ENCODE measurements at regions not wholly inside any gene's neighbourhood (a gene's known extent, or its start where the extent isn't known, plus 50 kb on each side); places are given as distances from the start of the nearest gene placed in this dataset.

DNA sequence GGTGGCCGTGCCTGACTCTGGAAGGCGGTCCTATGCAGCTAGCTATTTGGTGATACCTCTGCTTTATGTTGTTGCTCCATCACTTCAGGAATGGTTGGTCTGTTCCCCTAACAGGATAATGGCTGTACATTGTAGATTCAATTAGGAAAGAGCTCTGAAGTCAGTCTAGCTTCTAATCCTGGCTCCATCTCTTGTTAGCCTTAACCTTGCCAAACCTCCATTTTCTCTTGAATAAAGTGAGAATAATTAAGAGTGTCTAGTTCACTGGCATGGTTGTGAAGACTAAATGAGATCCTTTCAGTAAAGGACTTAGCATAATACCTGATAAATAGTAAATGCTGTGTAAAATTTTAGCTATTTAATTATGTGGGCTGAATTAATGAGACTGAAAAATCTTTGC is 262.5 kb upstream of the ARHGAP20 start:
- Mint-ChIP-seq H3K4me3 (no peak overlapping the region), H3K4me1 (no peaks in the 10 kb centered on the region), H3K27me3 (peaks cover 18% of the 10 kb centered on the region), H3K36me3 (ENCODE audit: insufficient read depth) (no peaks in the 10 kb centered on the region), H3K9me3 (peaks cover 5% of the 10 kb centered on the region), H3K27ac (ENCODE audit: low read depth) (no peak overlapping the region)
- ATAC-seq (replicated peaks; ENCODE audit: extremely low read depth, poor library complexity, severe bottlenecking) (no peak), DNase-seq (ENCODE audit: low spot score in 2 of 2) (no peak)

DNA sequence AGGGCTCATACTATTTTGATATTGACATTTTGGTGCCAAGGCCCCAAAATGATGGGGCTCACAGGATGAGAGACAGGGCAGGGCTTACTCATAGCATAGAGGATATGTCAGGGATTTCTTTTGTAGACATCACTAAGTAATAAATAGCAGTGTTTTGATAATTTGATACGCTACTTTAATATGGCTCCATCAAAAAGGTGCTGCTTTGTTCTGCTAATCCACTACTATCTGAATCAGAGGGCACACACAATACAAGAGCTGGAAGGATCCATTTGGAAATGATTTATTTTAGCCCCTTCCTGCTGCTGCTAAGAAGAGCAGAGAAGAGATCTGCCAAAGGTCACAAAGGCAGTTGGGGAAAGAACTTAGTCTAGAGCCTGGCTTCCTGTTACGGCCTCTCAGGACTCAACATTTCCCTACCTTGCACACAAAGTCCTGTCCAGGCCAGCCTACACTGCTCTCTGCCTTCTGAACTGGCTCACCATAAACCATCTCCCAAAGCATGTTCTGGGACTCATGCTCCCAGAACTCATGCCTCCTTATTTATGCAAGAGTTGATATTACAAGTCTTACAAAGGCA is 261.3 kb upstream of the ARHGAP20 start:
- H3K36me3 Mint-ChIP-seq (ENCODE audit: insufficient read depth): no peaks in the 10 kb centered on the region

DNA sequence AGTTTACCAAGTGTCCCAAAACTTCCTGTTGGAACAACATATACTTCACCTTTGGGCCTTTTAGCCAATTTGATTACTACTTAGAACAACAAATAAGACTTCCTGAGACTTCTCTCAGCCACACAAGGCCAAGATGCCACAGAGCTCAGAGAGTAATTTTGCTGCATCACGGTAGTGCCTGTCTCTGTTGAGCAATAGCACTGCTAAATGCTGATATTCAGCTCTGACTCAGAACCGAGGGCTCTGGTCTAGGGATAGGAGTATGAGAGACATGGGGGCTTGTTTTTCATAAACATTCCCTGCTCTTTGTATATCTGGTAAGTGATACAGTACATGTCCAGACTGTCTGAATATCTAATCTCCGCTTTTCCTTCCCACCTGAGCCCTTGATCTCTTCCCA is 260.4 kb upstream of the ARHGAP20 start:
- no peak for ATAC-seq (replicated peaks; ENCODE audit: extremely low read depth, poor library complexity, severe bottlenecking)
- Mint-ChIP-seq H3K4me1 (no peaks in the 10 kb centered on the region), H3K36me3 (ENCODE audit: insufficient read depth) (no peaks in the 10 kb centered on the region), H3K27me3 (peaks cover 26% of the 10 kb centered on the region), H3K4me3 (no peak overlapping the region), H3K9me3 (no peaks in the 10 kb centered on the region), H3K27ac (ENCODE audit: low read depth) (no peak overlapping the region)
- no peak for DNase-seq (ENCODE audit: low spot score in 2 of 2)

More for the DNA sequence above, 261.3 kb upstream of the ARHGAP20 start:
- Mint-ChIP-seq H3K4me1 (no peaks in the 10 kb centered on the region), H3K27me3 (peaks cover 26% of the 10 kb centered on the region), H3K27ac (ENCODE audit: low read depth) (no peak overlapping the region), H3K9me3 (no peaks in the 10 kb centered on the region), H3K4me3 (no peak overlapping the region)
- no peak for ATAC-seq (replicated peaks; ENCODE audit: extremely low read depth, poor library complexity, severe bottlenecking)
- DNase-seq (ENCODE audit: low spot score in 2 of 2): no peak

DNA sequence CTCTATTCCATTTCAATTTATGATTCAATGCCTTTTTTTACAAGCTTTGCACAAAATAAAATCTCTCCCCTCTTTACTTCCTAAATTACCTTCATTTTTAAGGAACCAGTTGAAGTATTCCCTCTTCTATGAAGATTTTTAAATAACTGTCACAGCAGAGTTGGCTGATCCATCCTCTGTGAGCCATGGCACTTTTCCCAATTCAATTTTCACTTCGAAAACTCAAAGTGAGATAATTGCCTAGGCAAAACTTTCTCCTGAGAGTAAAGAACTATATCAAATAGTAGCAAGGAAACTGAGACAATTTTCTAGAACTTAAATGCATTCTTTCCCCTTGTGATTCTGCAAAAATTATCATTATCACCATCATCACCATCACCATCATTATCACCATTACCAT is 259.9 kb upstream of the ARHGAP20 start:
- Mint-ChIP-seq H3K4me1 (no peaks in the 10 kb centered on the region), H3K36me3 (ENCODE audit: insufficient read depth) (no peaks in the 10 kb centered on the region), H3K27me3 (peaks cover 26% of the 10 kb centered on the region), H3K27ac (ENCODE audit: low read depth) (no peak overlapping the region), H3K9me3 (no peaks in the 10 kb centered on the region), H3K4me3 (no peak overlapping the region)
- DNase-seq (ENCODE audit: low spot score in 2 of 2) (no peak), ATAC-seq (replicated peaks; ENCODE audit: extremely low read depth, poor library complexity, severe bottlenecking) (no peak)

DNA sequence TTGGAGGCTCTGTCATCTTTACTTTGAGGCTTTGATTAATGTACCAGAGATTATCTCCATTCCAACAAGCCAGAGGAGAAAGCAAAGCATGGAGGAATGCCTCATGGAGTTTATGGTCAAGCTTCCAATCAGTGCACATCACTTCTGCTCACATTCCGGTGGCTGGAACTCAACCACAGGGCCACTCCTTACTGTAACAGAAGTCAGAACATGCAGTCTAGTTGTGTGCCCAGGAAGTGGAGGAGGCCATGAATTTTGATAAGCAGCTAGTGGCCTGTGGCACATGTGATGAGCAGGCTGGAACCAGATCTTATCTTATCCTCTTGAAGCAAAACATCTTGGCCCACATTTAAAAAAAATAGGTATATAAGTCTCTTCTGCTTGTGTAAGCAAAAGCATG is 258.9 kb upstream of the ARHGAP20 start:
- H3K4me1 Mint-ChIP-seq: no peaks in the 10 kb centered on the region
- ATAC-seq (replicated peaks; ENCODE audit: extremely low read depth, poor library complexity, severe bottlenecking) (no peak), DNase-seq (ENCODE audit: low spot score in 2 of 2) (no peak)
- no peaks in the 10 kb centered on the region for H3K9me3 Mint-ChIP-seq
- no peak overlapping the region for H3K27ac Mint-ChIP-seq (ENCODE audit: low read depth)
- H3K27me3 Mint-ChIP-seq: peaks cover 26% of the 10 kb centered on the region
- H3K4me3 Mint-ChIP-seq: no peak overlapping the region
- H3K36me3 Mint-ChIP-seq (ENCODE audit: insufficient read depth): no peaks in the 10 kb centered on the region

DNA sequence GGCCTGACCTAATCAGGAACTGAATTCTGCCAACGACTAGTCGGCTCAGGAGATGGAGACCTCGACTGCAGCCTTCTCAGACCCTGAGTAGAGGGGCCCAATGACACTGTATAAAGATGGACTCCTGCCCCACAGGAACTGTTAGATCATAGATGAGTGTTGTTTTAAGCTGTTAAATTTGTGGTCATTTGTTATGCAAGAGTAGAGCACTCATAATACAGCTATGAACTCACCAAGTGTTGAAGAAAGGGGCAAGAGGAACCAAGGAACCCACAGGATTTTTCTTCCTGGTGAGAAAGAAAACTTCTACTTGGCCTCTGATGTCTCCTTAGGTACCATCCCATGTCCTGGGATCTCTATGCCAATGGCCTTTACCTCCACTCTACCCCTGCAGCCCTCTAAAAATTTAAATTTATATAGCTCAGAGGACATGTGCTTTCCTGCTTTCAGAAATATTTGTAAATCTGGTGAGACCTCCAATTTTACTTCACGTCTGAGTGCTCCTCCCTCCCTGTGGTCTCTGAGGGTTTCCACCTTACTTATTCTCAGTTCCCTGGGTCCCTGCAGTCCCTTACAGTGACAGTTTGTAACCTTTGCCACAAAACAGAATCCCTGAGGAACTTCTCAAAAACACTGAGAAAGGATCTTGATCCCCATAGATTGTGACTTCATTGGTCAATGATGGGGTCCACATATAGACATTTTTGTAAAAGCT is 256.3 kb upstream of the ARHGAP20 start:
- no peak overlapping the region for H3K27ac Mint-ChIP-seq (ENCODE audit: low read depth)
- no peaks in the 10 kb centered on the region for H3K9me3 Mint-ChIP-seq
- H3K27me3 Mint-ChIP-seq: peaks cover 26% of the 10 kb centered on the region
- DNase-seq (ENCODE audit: low spot score in 2 of 2) (no peak), ATAC-seq (replicated peaks; ENCODE audit: extremely low read depth, poor library complexity, severe bottlenecking) (no peak)
- H3K4me3 Mint-ChIP-seq: no peak overlapping the region
- no peaks in the 10 kb centered on the region for H3K36me3 Mint-ChIP-seq (ENCODE audit: insufficient read depth)
- no peaks in the 10 kb centered on the region for H3K4me1 Mint-ChIP-seq

DNA sequence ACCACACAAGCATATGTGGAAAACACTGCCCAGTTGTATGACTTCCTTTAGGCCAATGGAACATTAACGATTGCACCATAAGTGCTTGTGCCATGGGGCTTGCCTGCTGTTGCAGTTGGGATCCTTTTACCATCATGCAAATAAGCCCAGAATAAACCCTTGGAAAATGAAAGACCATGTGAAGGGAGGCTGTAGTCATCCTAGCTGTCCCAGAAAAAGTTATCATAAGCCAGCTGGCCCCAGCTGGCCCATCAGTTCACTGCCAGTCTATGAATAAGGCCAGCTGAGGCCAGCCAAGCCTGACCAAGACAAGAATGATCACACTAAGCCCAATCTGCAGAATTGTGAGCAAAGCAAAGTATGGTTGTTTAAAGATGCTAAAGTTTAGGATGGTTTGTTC is 253.9 kb upstream of the ARHGAP20 start:
- H3K4me1 Mint-ChIP-seq: no peaks in the 10 kb centered on the region
- H3K9me3 Mint-ChIP-seq: no peaks in the 10 kb centered on the region
- no peaks in the 10 kb centered on the region for H3K36me3 Mint-ChIP-seq (ENCODE audit: insufficient read depth)
- H3K27ac Mint-ChIP-seq (ENCODE audit: low read depth): no peak overlapping the region
- H3K27me3 Mint-ChIP-seq: peaks cover 16% of the 10 kb centered on the region
- DNase-seq (ENCODE audit: low spot score in 2 of 2) (no peak), ATAC-seq (replicated peaks; ENCODE audit: extremely low read depth, poor library complexity, severe bottlenecking) (no peak)
- H3K4me3 Mint-ChIP-seq: no peak overlapping the region

DNA sequence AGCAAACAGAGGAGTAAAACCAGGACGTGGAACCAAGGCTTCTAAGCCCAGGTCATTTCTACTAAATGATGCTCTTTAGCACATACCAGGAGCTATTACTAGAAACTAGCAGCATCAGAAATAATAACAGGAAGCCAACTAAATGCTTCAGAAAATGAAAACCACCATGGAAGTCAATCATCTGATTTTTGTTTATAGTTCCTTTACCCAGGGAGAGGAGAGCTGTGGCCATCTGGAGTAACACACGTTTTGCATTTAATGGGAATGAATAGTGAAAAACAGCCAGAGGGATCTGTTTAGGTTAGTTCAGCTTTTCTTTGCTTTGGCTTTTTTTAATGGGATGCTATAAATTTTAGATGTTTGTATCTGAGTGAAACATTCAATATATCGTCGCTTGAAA is 250.7 kb upstream of the ARHGAP20 start:
- Mint-ChIP-seq H3K36me3 (ENCODE audit: insufficient read depth) (no peaks in the 10 kb centered on the region), H3K9me3 (no peaks in the 10 kb centered on the region), H3K4me1 (no peaks in the 10 kb centered on the region), H3K27ac (ENCODE audit: low read depth) (no peak overlapping the region), H3K27me3 (peaks cover 10% of the 10 kb centered on the region), H3K4me3 (no peak overlapping the region)
- no peak for ATAC-seq (replicated peaks; ENCODE audit: extremely low read depth, poor library complexity, severe bottlenecking)
- DNase-seq (ENCODE audit: low spot score in 2 of 2): no peak

DNA sequence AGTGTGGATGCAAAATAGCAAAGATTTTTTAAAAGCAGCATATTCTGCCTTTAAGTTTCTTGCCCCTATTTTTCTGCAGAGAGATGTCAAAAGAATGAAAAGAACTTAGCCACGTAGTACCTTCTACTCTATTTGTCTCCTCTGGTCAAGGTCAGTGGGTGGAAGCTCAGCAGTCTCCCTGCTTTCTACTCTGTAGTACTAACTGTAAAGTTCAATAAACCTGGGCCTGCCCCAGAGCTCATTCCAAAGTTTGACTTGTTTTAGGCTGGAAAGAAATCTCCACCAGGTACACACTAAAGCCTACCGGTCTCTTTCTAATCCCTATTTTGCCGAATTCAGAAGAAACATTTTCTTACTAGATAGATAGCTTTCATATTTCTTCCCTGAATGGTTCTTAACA is 247.9 kb upstream of the ARHGAP20 start:
- no peaks in the 10 kb centered on the region for H3K4me1 Mint-ChIP-seq
- DNase-seq (ENCODE audit: low spot score in 2 of 2) (no peak), ATAC-seq (replicated peaks; ENCODE audit: extremely low read depth, poor library complexity, severe bottlenecking) (no peak)
- peaks cover 13% of the 10 kb centered on the region for H3K27me3 Mint-ChIP-seq
- H3K36me3 Mint-ChIP-seq (ENCODE audit: insufficient read depth): no peaks in the 10 kb centered on the region
- no peak overlapping the region for H3K4me3 Mint-ChIP-seq
- H3K27ac Mint-ChIP-seq (ENCODE audit: low read depth): no peak overlapping the region
- H3K9me3 Mint-ChIP-seq: no peaks in the 10 kb centered on the region

DNA sequence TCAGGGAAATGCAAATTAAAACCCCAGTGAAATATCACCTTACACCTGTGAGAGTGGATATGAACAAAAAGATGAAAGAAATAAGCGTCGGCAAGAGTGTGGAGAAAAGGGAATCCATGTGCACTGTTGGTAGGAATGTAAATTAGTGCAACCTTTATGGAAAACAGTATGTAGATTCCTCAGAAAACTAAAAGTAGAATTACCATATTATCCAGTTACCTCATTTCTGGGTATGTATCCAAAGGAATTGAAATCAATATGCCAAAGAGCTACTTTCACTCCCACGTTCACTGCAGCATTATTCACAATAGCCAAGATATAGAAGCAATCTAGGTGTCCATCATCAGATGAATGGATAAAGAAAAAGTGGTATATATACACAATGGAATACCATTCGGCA is 246.0 kb upstream of the ARHGAP20 start:
- H3K27ac Mint-ChIP-seq (ENCODE audit: low read depth): no peak overlapping the region
- H3K27me3 Mint-ChIP-seq: peaks cover 13% of the 10 kb centered on the region
- DNase-seq (ENCODE audit: low spot score in 2 of 2) (no peak), ATAC-seq (replicated peaks; ENCODE audit: extremely low read depth, poor library complexity, severe bottlenecking) (no peak)
- H3K9me3 Mint-ChIP-seq: no peaks in the 10 kb centered on the region
- H3K4me1 Mint-ChIP-seq: no peaks in the 10 kb centered on the region
- no peak overlapping the region for H3K4me3 Mint-ChIP-seq
- no peaks in the 10 kb centered on the region for H3K36me3 Mint-ChIP-seq (ENCODE audit: insufficient read depth)

DNA sequence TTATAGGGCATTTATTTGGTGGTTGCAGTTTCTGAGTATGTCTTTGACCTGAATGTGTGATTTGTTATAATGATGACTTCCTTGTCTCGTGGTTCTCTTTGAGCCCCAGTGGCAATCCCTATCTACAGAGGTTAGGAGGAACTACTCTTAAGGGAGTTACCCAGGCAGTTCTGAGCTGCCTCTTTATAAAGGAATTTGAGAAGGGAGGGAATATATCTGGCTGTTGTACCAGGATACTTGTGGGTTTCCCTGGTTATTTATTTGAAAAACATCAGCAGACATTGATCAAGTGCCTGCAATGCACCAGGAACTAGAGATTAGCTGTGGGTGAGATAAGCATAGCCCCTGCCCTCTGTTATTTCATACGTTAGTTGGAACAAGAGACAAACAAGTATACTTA is 243.5 kb upstream of the ARHGAP20 start:
- Mint-ChIP-seq H3K9me3 (no peaks in the 10 kb centered on the region), H3K27ac (ENCODE audit: low read depth) (no peak overlapping the region), H3K4me3 (no peak overlapping the region), H3K4me1 (no peaks in the 10 kb centered on the region), H3K36me3 (ENCODE audit: insufficient read depth) (no peaks in the 10 kb centered on the region), H3K27me3 (peaks cover 13% of the 10 kb centered on the region)
- DNase-seq (ENCODE audit: low spot score in 2 of 2) (no peak), ATAC-seq (replicated peaks; ENCODE audit: extremely low read depth, poor library complexity, severe bottlenecking) (no peak)

DNA sequence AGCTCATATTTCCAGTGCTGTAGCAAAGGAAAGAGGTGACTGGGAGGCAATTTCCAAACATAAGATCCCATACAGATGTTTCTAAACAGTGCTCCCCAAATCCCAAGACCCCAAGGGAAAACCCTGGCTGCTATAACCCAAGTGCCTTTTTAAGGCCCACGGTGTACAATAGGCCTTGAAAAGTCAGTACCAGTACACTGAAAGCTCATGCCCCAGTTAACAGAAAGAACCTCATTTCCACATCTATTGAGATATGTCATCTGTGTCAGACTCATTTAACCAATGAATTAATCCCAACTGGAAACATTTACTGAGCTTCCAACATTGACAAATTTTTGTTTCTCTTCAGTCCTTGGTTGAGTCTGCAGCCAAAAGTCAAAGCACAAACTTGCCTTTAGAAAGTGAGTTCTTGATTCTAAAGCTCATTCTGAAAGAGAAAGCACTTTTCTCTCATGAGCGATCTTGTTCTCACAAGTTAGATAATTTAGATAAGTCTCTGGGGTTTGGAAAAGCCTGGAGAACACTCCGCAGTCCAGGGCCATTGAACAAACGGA is 239.8 kb upstream of the ARHGAP20 start:
- ATAC-seq (replicated peaks; ENCODE audit: extremely low read depth, poor library complexity, severe bottlenecking): no peak
- Mint-ChIP-seq H3K4me1 (no peaks in the 10 kb centered on the region), H3K9me3 (no peaks in the 10 kb centered on the region), H3K27me3 (no peaks in the 10 kb centered on the region), H3K36me3 (ENCODE audit: insufficient read depth) (no peaks in the 10 kb centered on the region), H3K27ac (ENCODE audit: low read depth) (no peak overlapping the region), H3K4me3 (no peak overlapping the region)
- no peak for DNase-seq (ENCODE audit: low spot score in 2 of 2)
